SK-N-MC (cell line): ENCODE measurements at regions not wholly inside any gene's neighbourhood (a gene's known extent, or its start where the extent isn't known, plus 50 kb on each side); places are given as distances from the start of the nearest gene placed in this dataset.

Experiments used
- EZH2 ChIP-seq: fragments of 200-600 bp; sonication (generic); IDR thresholded peaks from one replicate; pipeline ENCODE4 v1.6.1; 2017; ENCODE audit warnings: antibody characterized with exemption
- POLR2AphosphoS5 ChIP-seq: IDR thresholded peaks from 2 replicates; pipeline ENCODE4 v1.6.1; 2012; ENCODE audit warnings: mild to moderate bottlenecking, low read depth, low read length, borderline replicate concordance

DNA sequence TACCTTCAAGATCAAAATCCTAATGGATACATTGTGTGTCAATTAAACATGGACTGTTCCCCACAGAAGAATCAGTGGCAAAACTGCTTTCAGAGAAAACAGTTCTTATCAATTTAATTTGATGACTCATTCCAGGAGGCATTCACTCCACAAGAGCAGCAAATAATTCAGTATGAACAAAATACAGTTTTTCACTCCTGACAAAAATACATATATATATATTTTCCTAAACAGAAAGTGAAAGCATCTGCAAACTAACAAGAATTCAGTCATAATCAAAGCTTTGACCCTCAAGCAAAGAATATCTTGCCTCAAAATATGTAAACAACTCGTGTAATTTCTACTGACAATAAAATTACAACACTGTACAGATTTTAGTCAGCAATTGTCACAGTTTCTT lies 685.1 kb upstream of the SLC8A1 start:
- TF ChIP-seq POLR2AphosphoS5 (no peak), EZH2 (no peak)
